RWPE2 (cell line): ENCODE measurements at regions not wholly inside any gene's neighbourhood (a gene's known extent, or its start where the extent isn't known, plus 50 kb on each side); places are given as distances from the start of the nearest gene placed in this dataset.
"Not testable (repeated sequence)": the region's sequence is repeated elsewhere in the genome, so short reads cannot be mapped to it uniquely, and the experiment has no call there.

Experiments
- ATAC-seq: fragments of 200-7000 bp; cut with Tn5 transposase; 3 replicates; pipeline ENCODE4 v1.9.1; 2021; ENCODE audit warnings: low read depth
- DNase-seq: peaks from one replicate; pipeline ENCODE4 v3.0.0-alpha.2; 2020; ENCODE audit warnings: low spot score
- H3K27ac ChIP-seq: fragments of 450-650 bp; 2 replicates; pipeline ENCODE4 v1.5.1; 2017; ENCODE audit warnings: mild to moderate bottlenecking; ENCODE audit not compliant: poor library complexity, severe bottlenecking
- H3K27me3 ChIP-seq: fragments of 250-450 bp; sonication (Bioruptor Pico); 2 replicates; pipeline ENCODE4 v1.5.1; 2021; ENCODE audit warnings: mild to moderate bottlenecking, moderate library complexity; ENCODE audit not compliant: insufficient read depth, poor library complexity, severe bottlenecking
- H3K36me3 ChIP-seq: fragments of 250-450 bp; sonication (Bioruptor Pico); 2 replicates; pipeline ENCODE4 v1.5.1; 2020; ENCODE audit warnings: low read depth, mild to moderate bottlenecking, moderate library complexity
- H3K4me1 ChIP-seq: fragments of 250-450 bp; sonication (Bioruptor Pico); 2 replicates; pipeline ENCODE4 v1.5.1; 2021; ENCODE audit warnings: mild to moderate bottlenecking, moderate library complexity; ENCODE audit not compliant: insufficient read depth, poor library complexity, severe bottlenecking
- H3K4me3 ChIP-seq: fragments of 250-450 bp; sonication (Bioruptor Pico); 2 replicates; pipeline ENCODE4 v1.5.1; 2021; ENCODE audit warnings: mild to moderate bottlenecking, moderate library complexity; ENCODE audit not compliant: severe bottlenecking
- H3K9me3 ChIP-seq: fragments of 250-450 bp; sonication (Bioruptor Pico); 2 replicates; pipeline ENCODE4 v1.5.1; 2021; ENCODE audit warnings: mild to moderate bottlenecking, moderate library complexity; ENCODE audit not compliant: severe bottlenecking
- TF ChIP-seq, protein P1 (sequence below): fragments of 450-650 bp; IDR thresholded peaks from one replicate; pipeline ENCODE4 v1.5.1; 2017; ENCODE audit warnings: mild to moderate bottlenecking, moderate library complexity; ENCODE audit not compliant: poor library complexity, severe bottlenecking

DNA sequence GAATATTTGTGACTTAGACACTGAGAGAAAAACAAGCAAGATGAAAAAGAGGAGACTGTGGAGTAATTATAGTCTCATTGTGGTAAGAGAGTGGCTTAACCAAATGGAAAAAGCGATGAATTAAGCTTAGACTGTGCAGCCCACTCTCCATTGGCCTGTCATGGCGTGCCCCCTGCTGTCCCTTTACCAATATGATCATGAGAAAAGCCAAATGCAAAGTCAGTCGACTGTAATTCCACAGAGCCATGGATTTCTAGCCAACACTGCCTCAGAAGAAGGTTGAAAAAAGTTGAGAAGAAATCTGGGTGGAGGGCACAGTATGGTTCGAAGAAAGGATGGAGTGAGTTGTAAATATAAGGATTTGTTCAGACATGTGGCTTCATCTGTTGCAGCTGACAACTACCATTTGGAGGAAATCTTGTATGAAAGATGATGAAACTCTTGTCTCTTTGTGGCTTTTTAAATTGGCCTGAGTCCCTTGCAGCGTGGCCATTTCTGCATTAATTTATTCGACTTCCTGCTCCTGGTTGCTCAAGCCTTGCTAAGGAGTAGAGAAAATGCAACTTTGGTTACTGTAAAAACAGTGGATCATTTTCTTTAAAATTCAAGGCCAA lies 251.4 kb downstream of the DOK5 start:
- Histone ChIP-seq H3K9me3 (no peaks in the 10 kb centered on the region), H3K4me3 (no peak overlapping the region), H3K4me1 (no peaks in the 10 kb centered on the region), H3K27ac (no peak overlapping the region), H3K36me3 (no peaks in the 10 kb centered on the region), H3K27me3 (peaks cover 15% of the 10 kb centered on the region)
- DNase-seq (no peak), ATAC-seq (0 out of 3 replicates have a peak, but pooled peaks have one; percentile 30)
- TF ChIP-seq, protein P1, sequence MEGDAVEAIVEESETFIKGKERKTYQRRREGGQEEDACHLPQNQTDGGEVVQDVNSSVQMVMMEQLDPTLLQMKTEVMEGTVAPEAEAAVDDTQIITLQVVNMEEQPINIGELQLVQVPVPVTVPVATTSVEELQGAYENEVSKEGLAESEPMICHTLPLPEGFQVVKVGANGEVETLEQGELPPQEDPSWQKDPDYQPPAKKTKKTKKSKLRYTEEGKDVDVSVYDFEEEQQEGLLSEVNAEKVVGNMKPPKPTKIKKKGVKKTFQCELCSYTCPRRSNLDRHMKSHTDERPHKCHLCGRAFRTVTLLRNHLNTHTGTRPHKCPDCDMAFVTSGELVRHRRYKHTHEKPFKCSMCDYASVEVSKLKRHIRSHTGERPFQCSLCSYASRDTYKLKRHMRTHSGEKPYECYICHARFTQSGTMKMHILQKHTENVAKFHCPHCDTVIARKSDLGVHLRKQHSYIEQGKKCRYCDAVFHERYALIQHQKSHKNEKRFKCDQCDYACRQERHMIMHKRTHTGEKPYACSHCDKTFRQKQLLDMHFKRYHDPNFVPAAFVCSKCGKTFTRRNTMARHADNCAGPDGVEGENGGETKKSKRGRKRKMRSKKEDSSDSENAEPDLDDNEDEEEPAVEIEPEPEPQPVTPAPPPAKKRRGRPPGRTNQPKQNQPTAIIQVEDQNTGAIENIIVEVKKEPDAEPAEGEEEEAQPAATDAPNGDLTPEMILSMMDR = peak; percentile 33

DNA sequence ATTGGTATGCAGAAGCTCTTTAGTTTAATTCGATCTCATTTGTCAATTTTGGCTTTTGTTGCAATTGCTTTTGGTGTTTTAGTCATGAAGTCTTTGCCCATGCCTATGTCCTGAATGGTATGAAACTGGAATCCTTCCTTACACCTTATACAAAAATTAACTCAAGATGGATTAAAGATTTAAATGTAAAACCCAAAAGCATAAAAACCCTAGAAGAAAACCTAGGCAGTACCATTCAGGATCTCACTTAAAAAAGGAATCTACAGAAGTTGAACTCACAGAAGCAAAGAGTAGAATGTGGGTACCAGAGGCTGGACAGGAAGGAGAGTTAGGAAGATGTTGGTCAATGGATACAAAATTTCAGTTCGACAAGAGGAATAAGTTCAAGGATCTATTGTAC lies 249.9 kb downstream of the DOK5 start:
- not testable (repeated sequence) for H3K36me3 ChIP-seq, ATAC-seq, H3K4me3 ChIP-seq, H3K9me3 ChIP-seq, DNase-seq, H3K27ac ChIP-seq, H3K4me1 ChIP-seq
- peaks cover 15% of the 10 kb centered on the region for H3K27me3 ChIP-seq

DNA sequence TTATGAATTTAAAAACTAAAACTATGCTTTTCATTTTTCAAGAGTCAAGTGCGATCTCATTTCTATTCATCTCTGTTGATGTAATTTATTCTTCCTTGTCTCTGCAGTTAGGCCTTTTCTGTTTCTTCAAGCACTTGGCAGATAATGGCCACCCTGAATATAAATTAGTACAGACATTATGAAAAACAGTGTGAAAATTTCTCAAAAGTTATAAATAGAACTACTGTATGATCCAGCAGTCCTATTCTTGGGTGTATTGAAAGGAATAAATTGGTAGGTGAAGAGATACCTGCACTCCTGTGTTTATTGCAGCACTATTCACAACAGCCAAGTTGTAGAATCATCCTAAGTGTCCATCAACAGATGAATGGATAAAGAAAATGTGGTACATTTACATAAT lies 248.3 kb downstream of the DOK5 start:
- no peak for DNase-seq
- ATAC-seq = no peak

DNA sequence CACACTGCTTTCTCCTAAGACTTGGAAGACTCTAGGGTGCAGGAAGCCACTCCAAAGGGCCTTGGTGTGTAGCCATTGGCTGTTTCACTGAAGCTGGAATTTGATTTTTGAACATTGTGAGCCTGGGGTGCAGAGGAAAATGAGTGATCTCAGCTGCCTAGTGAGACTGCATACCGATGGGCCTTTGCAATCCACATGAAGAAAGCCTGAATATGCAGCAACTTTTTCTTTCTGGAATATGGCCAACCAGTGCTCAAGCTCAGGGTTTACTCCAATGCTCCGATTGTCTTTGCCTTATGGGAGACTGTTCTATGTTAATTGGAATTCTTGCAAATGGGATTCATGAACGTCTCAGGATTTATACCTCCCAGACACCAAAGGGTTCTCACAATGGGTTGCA lies 242.6 kb downstream of the DOK5 start:
- Histone ChIP-seq H3K27me3 (peaks cover 17% of the 10 kb centered on the region), H3K4me3 (no peak overlapping the region), H3K4me1 (no peaks in the 10 kb centered on the region), H3K36me3 (no peaks in the 10 kb centered on the region), H3K9me3 (no peaks in the 10 kb centered on the region), H3K27ac (no peak overlapping the region)
- no peak for DNase-seq
- TF ChIP-seq, protein P1 = no peak
- ATAC-seq = no peak

More for the DNA sequence above, 248.3 kb downstream of the DOK5 start:
- H3K4me1 ChIP-seq = no peaks in the 10 kb centered on the region
- TF ChIP-seq, protein P1 = no peak
- no peak overlapping the region for H3K4me3 ChIP-seq
- H3K36me3 ChIP-seq = no peaks in the 10 kb centered on the region
- H3K27me3 ChIP-seq = peaks cover 15% of the 10 kb centered on the region
- no peaks in the 10 kb centered on the region for H3K9me3 ChIP-seq
- H3K27ac ChIP-seq = no peak overlapping the region

DNA sequence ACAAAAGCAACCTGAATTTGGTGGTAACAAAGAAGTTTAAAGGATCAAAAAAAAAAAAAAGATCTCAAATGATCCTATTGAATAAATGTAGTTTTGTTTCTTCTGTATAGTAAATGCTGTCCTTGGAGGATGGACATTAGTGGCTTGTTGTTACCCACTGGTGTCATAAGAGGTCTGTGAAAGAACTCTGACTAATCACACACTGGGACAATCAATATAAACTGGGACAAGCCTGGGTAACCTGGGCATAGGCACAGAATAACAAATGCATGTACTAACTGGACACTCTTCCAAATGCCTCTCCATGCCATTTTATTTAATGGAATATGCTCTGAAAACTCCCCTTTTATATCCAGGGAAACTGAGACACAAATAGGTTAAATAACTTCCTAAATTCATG lies 241.4 kb downstream of the DOK5 start:
- no peak overlapping the region for H3K27ac ChIP-seq
- no peaks in the 10 kb centered on the region for H3K36me3 ChIP-seq
- TF ChIP-seq, protein P1 = no peak
- ATAC-seq (no peak), DNase-seq (no peak)
- H3K27me3 ChIP-seq = peaks cover 14% of the 10 kb centered on the region
- H3K4me1 ChIP-seq = no peaks in the 10 kb centered on the region
- no peak overlapping the region for H3K4me3 ChIP-seq
- no peaks in the 10 kb centered on the region for H3K9me3 ChIP-seq
